Panc1 (cell line): ENCODE measurements at regions not wholly inside any gene's neighbourhood (a gene's known extent, or its start where the extent isn't known, plus 50 kb on each side); places are given as distances from the start of the nearest gene placed in this dataset.

Experiments used
- ATAC-seq: fragments of 200-7000 bp; cut with Tn5 transposase; 2 replicates; pipeline ENCODE4 v1.9.1; 2020; ENCODE audit warnings: mild to moderate bottlenecking, moderate library complexity
- BruUV-seq: library from RNA; stranded (reverse); fragments of 400-500 nt; replicated peaks from 2 replicates; lab custom pipeline; 2021; lab: Mats Ljungman, UMichigan
- CTCF ChIA-PET: fragments of 300-600 bp; sonication (Branson Sonifier 250); formaldehyde crosslinking; loops from one replicate; lab custom pipeline; 2022; ENCODE audit warnings: antibody characterized with exemption; lab: Charles Lee
- POLR2A ChIA-PET: fragments of 300-600 bp; sonication (Branson Sonifier 250); formaldehyde crosslinking; loops from one replicate; lab custom pipeline; 2022; ENCODE audit warnings: antibody characterized with exemption; lab: Charles Lee
- DNase-seq: peaks from one replicate; pipeline ENCODE4 v3.0.0-alpha.2; 2010; ENCODE audit warnings: low read depth, low spot score
- H3K27ac ChIP-seq: 2 replicates; pipeline ENCODE4 v1.5.1; 2011; ENCODE audit warnings: mild to moderate bottlenecking, low read length, inconsistent platforms
- H3K27me3 ChIP-seq: fragments of 200-500 bp; sonication (Bioruptor generic); 2 replicates; pipeline ENCODE4 v1.6.0; 2014; ENCODE audit warnings: low read length, inconsistent platforms; ENCODE audit not compliant: control insufficient read depth, insufficient read depth
- H3K36me3 ChIP-seq: fragments of 200-500 bp; sonication (Bioruptor generic); 2 replicates; pipeline ENCODE4 v1.5.1; 2014; ENCODE audit warnings: inconsistent platforms, mild to moderate bottlenecking, low read length, moderate library complexity; ENCODE audit not compliant: control insufficient read depth, insufficient read depth
- H3K4me1 ChIP-seq: 2 replicates; pipeline ENCODE4 v1.5.1; 2011; ENCODE audit warnings: inconsistent platforms, mild to moderate bottlenecking, low read length, moderate library complexity; ENCODE audit not compliant: control insufficient read depth, insufficient read depth
- H3K4me3 ChIP-seq, 2 experiments: 2 replicates each; pipeline ENCODE4 v1.5.1; 2011 to 2012; ENCODE audit warnings: low read depth in 2 of 2, low read length in 2 of 2, mild to moderate bottlenecking in 2 of 2, inconsistent platforms in 1 of 2, moderate library complexity in 1 of 2
- H3K9me3 ChIP-seq: fragments of 200-500 bp; sonication (Bioruptor generic); 2 replicates; pipeline ENCODE4 v1.5.1; 2014; ENCODE audit warnings: low read depth, mild to moderate bottlenecking, inconsistent platforms, low read length, moderate library complexity; ENCODE audit not compliant: control insufficient read depth, insufficient read depth
- POLR2AphosphoS5 ChIP-seq: IDR thresholded peaks from 2 replicates; pipeline ENCODE4 v1.6.1; 2012; ENCODE audit warnings: mild to moderate bottlenecking, low read depth, low read length, moderate library complexity
- SIN3A ChIP-seq: IDR thresholded peaks from 2 replicates; pipeline ENCODE4 v1.6.1; 2012; ENCODE audit warnings: low read depth, mild to moderate bottlenecking, low read length, moderate library complexity, borderline replicate concordance; ENCODE audit not compliant: insufficient read depth
- TCF7L2 ChIP-seq: IDR thresholded peaks from 2 replicates; pipeline ENCODE4 v1.6.1; 2011; ENCODE audit warnings: mild to moderate bottlenecking, low read depth, low read length, inconsistent platforms
- in situ Hi-C: cut with HindIII; loops from 2 replicates; pipeline ENCODE4 v1.10.0; 2016; ENCODE audit warnings: low sequenced_read_pairs, low pct_unique_long_range_greater_than_20kb
- intact Hi-C: fragments of 100-400 bp; cut with micrococcal nuclease; formaldehyde crosslinking; loops from one replicate; pipeline ENCODE4 v1.10.0; 2022; ENCODE audit not compliant: unreplicated experiment
- TF ChIP-seq, protein P1 (sequence below), 2 experiments: IDR thresholded peaks; 2 replicates each; pipeline ENCODE4 v1.6.1; 2011 to 2012; ENCODE audit warnings: low read depth in 2 of 2, control low read depth in 1 of 2, low read length in 1 of 2, mild to moderate bottlenecking in 1 of 2, moderate library complexity in 1 of 2; ENCODE audit not compliant: insufficient read depth in 1 of 2
- TF ChIP-seq, protein P2 (sequence below): fragments of 450-650 bp; IDR thresholded peaks from 2 replicates; pipeline ENCODE4 v1.5.1; 2017; ENCODE audit warnings: mild to moderate bottlenecking

- Histone ChIP-seq H3K4me1 (no peaks in the 10 kb centered on the region), H3K27ac (no peak overlapping the region), H3K9me3 (peaks cover 1% of the 10 kb centered on the region; the same call in 1 of the 2 replicates), H3K36me3 (no peaks in the 10 kb centered on the region), H3K27me3 (no peaks in the 10 kb centered on the region), H3K4me3 (no peak overlapping the region)
- BruUV-seq, result no TSS peak
- DNase-seq, result no peak
- POLR2A ChIA-PET, result no interaction called here
- ATAC-seq, result no peak
- CTCF ChIA-PET, result no interaction called here
- TF ChIP-seq POLR2AphosphoS5 (no peak), SIN3A (no peak), TCF7L2 (no peak)
- TF ChIP-seq, protein P1, sequence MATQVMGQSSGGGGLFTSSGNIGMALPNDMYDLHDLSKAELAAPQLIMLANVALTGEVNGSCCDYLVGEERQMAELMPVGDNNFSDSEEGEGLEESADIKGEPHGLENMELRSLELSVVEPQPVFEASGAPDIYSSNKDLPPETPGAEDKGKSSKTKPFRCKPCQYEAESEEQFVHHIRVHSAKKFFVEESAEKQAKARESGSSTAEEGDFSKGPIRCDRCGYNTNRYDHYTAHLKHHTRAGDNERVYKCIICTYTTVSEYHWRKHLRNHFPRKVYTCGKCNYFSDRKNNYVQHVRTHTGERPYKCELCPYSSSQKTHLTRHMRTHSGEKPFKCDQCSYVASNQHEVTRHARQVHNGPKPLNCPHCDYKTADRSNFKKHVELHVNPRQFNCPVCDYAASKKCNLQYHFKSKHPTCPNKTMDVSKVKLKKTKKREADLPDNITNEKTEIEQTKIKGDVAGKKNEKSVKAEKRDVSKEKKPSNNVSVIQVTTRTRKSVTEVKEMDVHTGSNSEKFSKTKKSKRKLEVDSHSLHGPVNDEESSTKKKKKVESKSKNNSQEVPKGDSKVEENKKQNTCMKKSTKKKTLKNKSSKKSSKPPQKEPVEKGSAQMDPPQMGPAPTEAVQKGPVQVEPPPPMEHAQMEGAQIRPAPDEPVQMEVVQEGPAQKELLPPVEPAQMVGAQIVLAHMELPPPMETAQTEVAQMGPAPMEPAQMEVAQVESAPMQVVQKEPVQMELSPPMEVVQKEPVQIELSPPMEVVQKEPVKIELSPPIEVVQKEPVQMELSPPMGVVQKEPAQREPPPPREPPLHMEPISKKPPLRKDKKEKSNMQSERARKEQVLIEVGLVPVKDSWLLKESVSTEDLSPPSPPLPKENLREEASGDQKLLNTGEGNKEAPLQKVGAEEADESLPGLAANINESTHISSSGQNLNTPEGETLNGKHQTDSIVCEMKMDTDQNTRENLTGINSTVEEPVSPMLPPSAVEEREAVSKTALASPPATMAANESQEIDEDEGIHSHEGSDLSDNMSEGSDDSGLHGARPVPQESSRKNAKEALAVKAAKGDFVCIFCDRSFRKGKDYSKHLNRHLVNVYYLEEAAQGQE (IDR thresholded peaks at IDR 0.05; ENCODE audit: insufficient read depth in 1 of 2, low read depth in 2 of 2, low read length in 1 of 2), result no peak
- TF ChIP-seq, protein P2, sequence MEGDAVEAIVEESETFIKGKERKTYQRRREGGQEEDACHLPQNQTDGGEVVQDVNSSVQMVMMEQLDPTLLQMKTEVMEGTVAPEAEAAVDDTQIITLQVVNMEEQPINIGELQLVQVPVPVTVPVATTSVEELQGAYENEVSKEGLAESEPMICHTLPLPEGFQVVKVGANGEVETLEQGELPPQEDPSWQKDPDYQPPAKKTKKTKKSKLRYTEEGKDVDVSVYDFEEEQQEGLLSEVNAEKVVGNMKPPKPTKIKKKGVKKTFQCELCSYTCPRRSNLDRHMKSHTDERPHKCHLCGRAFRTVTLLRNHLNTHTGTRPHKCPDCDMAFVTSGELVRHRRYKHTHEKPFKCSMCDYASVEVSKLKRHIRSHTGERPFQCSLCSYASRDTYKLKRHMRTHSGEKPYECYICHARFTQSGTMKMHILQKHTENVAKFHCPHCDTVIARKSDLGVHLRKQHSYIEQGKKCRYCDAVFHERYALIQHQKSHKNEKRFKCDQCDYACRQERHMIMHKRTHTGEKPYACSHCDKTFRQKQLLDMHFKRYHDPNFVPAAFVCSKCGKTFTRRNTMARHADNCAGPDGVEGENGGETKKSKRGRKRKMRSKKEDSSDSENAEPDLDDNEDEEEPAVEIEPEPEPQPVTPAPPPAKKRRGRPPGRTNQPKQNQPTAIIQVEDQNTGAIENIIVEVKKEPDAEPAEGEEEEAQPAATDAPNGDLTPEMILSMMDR, result no peak
- in situ Hi-C loops (no loop called here), intact Hi-C loops (no loop called here)
Measured at GRCh38 chr5:24737163-24737562, 92.4 kb upstream of the CDH10 start.

- Histone ChIP-seq H3K9me3 (no peaks in the 10 kb centered on the region), H3K4me3 (no peak overlapping the region), H3K4me1 (no peaks in the 10 kb centered on the region), H3K27me3 (no peaks in the 10 kb centered on the region), H3K27ac (no peak overlapping the region), H3K36me3 (no peaks in the 10 kb centered on the region)
- TF ChIP-seq, protein P2, result no peak
- TF ChIP-seq SIN3A (no peak), TCF7L2 (no peak), POLR2AphosphoS5 (no peak)
- TF ChIP-seq, protein P1 (IDR thresholded peaks at IDR 0.05; ENCODE audit: insufficient read depth in 1 of 2, low read depth in 2 of 2, low read length in 1 of 2), result no peak
- in situ Hi-C loops, result no loop called here
- ATAC-seq (no peak), DNase-seq (no peak)
- no TSS peak for BruUV-seq
- POLR2A ChIA-PET, result no interaction called here
- CTCF ChIA-PET, result no interaction called here
- intact Hi-C loops, result no loop called here
Measured at GRCh38 chr5:24735284-24735683, 90.5 kb upstream of the CDH10 start.
